ENCODE measurements at regions not wholly inside any gene's neighbourhood (a gene's known extent, or its start where the extent isn't known, plus 50 kb on each side); places are given as distances from the start of the nearest gene placed in this dataset.
"Not testable (repeated sequence)": the region's sequence is repeated elsewhere in the genome, so short reads cannot be mapped to it uniquely, and the experiment has no call there.

DNA sequence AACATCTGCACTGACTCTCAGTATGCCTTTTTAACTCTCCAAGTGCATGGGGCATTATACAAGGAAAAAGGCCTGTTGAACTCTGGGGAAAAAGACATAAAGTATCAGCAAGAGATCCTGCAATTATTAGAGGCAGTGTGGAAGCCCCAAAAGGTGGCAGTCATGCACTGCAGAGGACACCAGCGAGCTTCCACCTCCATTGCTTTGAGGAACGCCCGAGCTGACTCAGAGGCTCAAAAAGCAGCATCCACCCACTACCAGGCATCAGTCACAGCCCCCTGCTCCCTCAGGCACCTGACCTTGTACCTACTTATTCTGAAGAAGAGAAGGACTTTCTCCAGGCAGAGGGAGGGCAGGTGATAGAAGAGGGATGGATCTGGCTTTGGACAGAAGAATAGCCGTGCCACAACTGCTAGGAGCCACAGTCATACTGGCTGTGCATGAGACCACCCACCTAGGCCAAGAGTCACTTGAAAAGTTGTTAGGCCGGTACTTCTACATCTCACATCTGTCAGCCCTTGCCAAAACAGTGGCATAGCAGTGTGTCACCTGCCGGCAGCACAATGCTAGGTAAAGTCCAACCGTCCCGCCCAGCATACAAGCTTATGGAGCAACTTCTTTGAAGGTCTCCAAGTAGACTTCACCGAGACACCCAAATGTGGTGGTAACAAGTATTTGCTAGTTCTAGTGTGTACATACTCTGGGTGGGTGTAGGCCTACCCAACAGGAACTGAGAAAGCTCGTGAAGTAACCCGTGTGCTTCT lies 439.1 kb upstream of the CA10 start:
- TF ChIP-seq, protein P1, sequence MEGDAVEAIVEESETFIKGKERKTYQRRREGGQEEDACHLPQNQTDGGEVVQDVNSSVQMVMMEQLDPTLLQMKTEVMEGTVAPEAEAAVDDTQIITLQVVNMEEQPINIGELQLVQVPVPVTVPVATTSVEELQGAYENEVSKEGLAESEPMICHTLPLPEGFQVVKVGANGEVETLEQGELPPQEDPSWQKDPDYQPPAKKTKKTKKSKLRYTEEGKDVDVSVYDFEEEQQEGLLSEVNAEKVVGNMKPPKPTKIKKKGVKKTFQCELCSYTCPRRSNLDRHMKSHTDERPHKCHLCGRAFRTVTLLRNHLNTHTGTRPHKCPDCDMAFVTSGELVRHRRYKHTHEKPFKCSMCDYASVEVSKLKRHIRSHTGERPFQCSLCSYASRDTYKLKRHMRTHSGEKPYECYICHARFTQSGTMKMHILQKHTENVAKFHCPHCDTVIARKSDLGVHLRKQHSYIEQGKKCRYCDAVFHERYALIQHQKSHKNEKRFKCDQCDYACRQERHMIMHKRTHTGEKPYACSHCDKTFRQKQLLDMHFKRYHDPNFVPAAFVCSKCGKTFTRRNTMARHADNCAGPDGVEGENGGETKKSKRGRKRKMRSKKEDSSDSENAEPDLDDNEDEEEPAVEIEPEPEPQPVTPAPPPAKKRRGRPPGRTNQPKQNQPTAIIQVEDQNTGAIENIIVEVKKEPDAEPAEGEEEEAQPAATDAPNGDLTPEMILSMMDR (IDR thresholded peaks at IDR 0.05) = not testable (repeated sequence)
- TF ChIP-seq POLR2A, EP300 (IDR thresholded peaks at IDR 0.05): not testable (repeated sequence)

Data from tibial nerve (tissue), 4 donors.